SK-N-SH (cell line): ENCODE measurements at regions not wholly inside any gene's neighbourhood (a gene's known extent, or its start where the extent isn't known, plus 50 kb on each side); places are given as distances from the start of the nearest gene placed in this dataset.

ENCODE experiments used
- EZH2phosphoT487 ChIP-seq: fragments of 200-600 bp; sonication (generic); IDR thresholded peaks from 2 replicates; pipeline ENCODE4 v1.6.1; 2017; ENCODE audit warnings: low read depth, mixed run types, mild to moderate bottlenecking, antibody characterized with exemption, moderate library complexity, borderline replicate concordance
- RFX5 ChIP-seq: IDR thresholded peaks from 2 replicates; pipeline ENCODE4 v1.6.1; 2012; ENCODE audit warnings: mild to moderate bottlenecking, improper control_type of control experiment, low read length
- TF ChIP-seq, protein P1 (sequence below): fragments of 200-600 bp; sonication (generic); IDR thresholded peaks from 2 replicates; pipeline ENCODE4 v1.6.1; 2017; ENCODE audit warnings: antibody characterized with exemption, mild to moderate bottlenecking, moderate library complexity
- TF ChIP-seq, protein P2 (sequence below): IDR thresholded peaks from 2 replicates; pipeline ENCODE4 v1.4.0; 2012; ENCODE audit warnings: low read depth
- TF ChIP-seq, protein P3 (sequence below): IDR thresholded peaks from 2 replicates; pipeline ENCODE4 v1.6.1; 2012; ENCODE audit warnings: mild to moderate bottlenecking, low read depth, low read length, moderate library complexity

DNA sequence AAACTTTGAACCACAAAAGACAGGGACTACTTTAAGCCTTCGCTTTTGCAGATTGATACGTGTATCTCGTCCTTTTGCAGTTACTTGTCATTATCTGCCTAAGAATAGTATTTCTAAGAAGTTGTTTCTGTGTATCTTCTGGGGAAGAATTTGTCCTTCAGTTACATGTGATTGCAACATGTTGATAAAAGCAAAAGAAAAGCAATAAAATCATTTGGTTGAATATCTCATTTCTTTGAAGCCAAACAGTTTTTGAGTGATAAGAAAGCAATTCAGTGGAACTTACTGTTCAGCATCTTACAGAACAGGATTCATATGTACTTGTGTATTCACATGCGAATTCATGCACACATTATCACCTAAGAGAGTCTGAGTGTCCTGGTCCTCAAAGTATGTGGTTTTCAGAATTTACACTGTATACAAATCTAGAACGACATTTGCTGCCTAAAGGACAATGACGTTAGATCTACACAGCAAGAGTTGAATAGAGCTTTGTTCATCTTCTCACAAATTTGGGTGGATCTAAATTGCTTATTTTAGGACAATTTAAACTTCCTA lies 66.7 kb upstream of the MRPS6 start:
- TF ChIP-seq, protein P1, sequence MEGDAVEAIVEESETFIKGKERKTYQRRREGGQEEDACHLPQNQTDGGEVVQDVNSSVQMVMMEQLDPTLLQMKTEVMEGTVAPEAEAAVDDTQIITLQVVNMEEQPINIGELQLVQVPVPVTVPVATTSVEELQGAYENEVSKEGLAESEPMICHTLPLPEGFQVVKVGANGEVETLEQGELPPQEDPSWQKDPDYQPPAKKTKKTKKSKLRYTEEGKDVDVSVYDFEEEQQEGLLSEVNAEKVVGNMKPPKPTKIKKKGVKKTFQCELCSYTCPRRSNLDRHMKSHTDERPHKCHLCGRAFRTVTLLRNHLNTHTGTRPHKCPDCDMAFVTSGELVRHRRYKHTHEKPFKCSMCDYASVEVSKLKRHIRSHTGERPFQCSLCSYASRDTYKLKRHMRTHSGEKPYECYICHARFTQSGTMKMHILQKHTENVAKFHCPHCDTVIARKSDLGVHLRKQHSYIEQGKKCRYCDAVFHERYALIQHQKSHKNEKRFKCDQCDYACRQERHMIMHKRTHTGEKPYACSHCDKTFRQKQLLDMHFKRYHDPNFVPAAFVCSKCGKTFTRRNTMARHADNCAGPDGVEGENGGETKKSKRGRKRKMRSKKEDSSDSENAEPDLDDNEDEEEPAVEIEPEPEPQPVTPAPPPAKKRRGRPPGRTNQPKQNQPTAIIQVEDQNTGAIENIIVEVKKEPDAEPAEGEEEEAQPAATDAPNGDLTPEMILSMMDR: no peak
- TF ChIP-seq, protein P2, sequence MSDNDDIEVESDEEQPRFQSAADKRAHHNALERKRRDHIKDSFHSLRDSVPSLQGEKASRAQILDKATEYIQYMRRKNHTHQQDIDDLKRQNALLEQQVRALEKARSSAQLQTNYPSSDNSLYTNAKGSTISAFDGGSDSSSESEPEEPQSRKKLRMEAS: no peak
- TF ChIP-seq, protein P3, sequence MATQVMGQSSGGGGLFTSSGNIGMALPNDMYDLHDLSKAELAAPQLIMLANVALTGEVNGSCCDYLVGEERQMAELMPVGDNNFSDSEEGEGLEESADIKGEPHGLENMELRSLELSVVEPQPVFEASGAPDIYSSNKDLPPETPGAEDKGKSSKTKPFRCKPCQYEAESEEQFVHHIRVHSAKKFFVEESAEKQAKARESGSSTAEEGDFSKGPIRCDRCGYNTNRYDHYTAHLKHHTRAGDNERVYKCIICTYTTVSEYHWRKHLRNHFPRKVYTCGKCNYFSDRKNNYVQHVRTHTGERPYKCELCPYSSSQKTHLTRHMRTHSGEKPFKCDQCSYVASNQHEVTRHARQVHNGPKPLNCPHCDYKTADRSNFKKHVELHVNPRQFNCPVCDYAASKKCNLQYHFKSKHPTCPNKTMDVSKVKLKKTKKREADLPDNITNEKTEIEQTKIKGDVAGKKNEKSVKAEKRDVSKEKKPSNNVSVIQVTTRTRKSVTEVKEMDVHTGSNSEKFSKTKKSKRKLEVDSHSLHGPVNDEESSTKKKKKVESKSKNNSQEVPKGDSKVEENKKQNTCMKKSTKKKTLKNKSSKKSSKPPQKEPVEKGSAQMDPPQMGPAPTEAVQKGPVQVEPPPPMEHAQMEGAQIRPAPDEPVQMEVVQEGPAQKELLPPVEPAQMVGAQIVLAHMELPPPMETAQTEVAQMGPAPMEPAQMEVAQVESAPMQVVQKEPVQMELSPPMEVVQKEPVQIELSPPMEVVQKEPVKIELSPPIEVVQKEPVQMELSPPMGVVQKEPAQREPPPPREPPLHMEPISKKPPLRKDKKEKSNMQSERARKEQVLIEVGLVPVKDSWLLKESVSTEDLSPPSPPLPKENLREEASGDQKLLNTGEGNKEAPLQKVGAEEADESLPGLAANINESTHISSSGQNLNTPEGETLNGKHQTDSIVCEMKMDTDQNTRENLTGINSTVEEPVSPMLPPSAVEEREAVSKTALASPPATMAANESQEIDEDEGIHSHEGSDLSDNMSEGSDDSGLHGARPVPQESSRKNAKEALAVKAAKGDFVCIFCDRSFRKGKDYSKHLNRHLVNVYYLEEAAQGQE: no peak
- no peak for TF ChIP-seq EZH2phosphoT487
- TF ChIP-seq RFX5: no peak
